ENCODE measurements at regions not wholly inside any gene's neighbourhood (a gene's known extent, or its start where the extent isn't known, plus 50 kb on each side); places are given as distances from the start of the nearest gene placed in this dataset.

- Mint-ChIP-seq H3K4me3 (no peak overlapping the region), H3K4me1 (no peaks in the 10 kb centered on the region), H3K9me3 (ENCODE audit: insufficient read depth) (peaks cover 2% of the 10 kb centered on the region), H3K27me3 (no peaks in the 10 kb centered on the region), H3K27ac (no peak overlapping the region)
- H3K9me3 ChIP-seq (ENCODE audit: control extremely low read depth in 1 of 3, control insufficient read depth in 2 of 3, insufficient read depth in 1 of 3, low read length in 2 of 3) = no peaks in the 10 kb centered on the region
- no peak overlapping the region for H3K4me3 ChIP-seq (ENCODE audit: control extremely low read depth in 1 of 5, extremely low read depth in 1 of 5, insufficient read depth in 1 of 5, low read depth in 2 of 5, low read length in 4 of 5)
- CTCF ChIA-PET = no interaction called here
- no peaks in the 10 kb centered on the region for H4K20me1 ChIP-seq (ENCODE audit: control insufficient read depth, insufficient read depth, low read length, poor library complexity, severe bottlenecking)
- intact Hi-C loops (cut with micrococcal nuclease) = no loop called here
- H2AFZ ChIP-seq (ENCODE audit: insufficient read depth, low read depth, low read length, poor library complexity, severe bottlenecking) = no peak overlapping the region
- TF ChIP-seq, protein P1, sequence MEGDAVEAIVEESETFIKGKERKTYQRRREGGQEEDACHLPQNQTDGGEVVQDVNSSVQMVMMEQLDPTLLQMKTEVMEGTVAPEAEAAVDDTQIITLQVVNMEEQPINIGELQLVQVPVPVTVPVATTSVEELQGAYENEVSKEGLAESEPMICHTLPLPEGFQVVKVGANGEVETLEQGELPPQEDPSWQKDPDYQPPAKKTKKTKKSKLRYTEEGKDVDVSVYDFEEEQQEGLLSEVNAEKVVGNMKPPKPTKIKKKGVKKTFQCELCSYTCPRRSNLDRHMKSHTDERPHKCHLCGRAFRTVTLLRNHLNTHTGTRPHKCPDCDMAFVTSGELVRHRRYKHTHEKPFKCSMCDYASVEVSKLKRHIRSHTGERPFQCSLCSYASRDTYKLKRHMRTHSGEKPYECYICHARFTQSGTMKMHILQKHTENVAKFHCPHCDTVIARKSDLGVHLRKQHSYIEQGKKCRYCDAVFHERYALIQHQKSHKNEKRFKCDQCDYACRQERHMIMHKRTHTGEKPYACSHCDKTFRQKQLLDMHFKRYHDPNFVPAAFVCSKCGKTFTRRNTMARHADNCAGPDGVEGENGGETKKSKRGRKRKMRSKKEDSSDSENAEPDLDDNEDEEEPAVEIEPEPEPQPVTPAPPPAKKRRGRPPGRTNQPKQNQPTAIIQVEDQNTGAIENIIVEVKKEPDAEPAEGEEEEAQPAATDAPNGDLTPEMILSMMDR (IDR thresholded peaks at IDR 0.05) = no peak
- no peak for TF ChIP-seq EZH2 (IDR thresholded peaks at IDR 0.05; ENCODE audit: borderline replicate concordance, insufficient read depth, low read depth, low read length, poor library complexity, severe bottlenecking)
- H3K27me3 ChIP-seq (replicated peaks in 1 of 4; ENCODE audit: control extremely low read depth in 1 of 4, control insufficient read depth in 3 of 4, insufficient read depth in 4 of 4, low read length in 3 of 4) = no peaks in the 10 kb centered on the region
- H3K4me2 ChIP-seq (replicated peaks; ENCODE audit: low read depth, low read length, poor library complexity, severe bottlenecking) = no peak overlapping the region
- H3K36me3 ChIP-seq (replicated peaks in 1 of 2; ENCODE audit: control extremely low read depth in 1 of 2, control insufficient read depth in 1 of 2, extremely low read depth in 1 of 2, insufficient read depth in 2 of 2, low read length in 1 of 2) = no peaks in the 10 kb centered on the region
- WGBS (ENCODE audit: insufficient coverage) = no CpG with 5 or more reads among the region's 2 CpGs
- no peak overlapping the region for H3K27ac ChIP-seq (ENCODE audit: low read length in 2 of 2)
- H3K79me2 ChIP-seq (ENCODE audit: control insufficient read depth, insufficient read depth, low read length) = no peaks in the 10 kb centered on the region
- no peak overlapping the region for H3K9ac ChIP-seq (ENCODE audit: low read length)
- DNase-seq = no peak
- POLR2A ChIA-PET = no interaction called here
- ATAC-seq (ENCODE audit: low read depth) = no peak
- H3K4me1 ChIP-seq (ENCODE audit: control insufficient read depth in 2 of 2, insufficient read depth in 2 of 2, low read length in 2 of 2) = no peaks in the 10 kb centered on the region
These were observed 142.8 kb upstream of the ROBO2 start for GRCh38 chr3:76897076-76897475.

GRCh38 chr3:76900596-76900995 lies 139.3 kb upstream of the ROBO2 start:
- H3K27me3 Mint-ChIP-seq = no peaks in the 10 kb centered on the region
- ChIA-PET CTCF (no interaction called here), POLR2A (no interaction called here)
- no peaks in the 10 kb centered on the region for H3K4me1 ChIP-seq (ENCODE audit: control insufficient read depth in 2 of 2, insufficient read depth in 2 of 2, low read length in 2 of 2)
- DNase-seq (no peak), ATAC-seq (ENCODE audit: low read depth) (no peak)
- no peaks in the 10 kb centered on the region for H3K36me3 ChIP-seq (replicated peaks in 1 of 2; ENCODE audit: control extremely low read depth in 1 of 2, control insufficient read depth in 1 of 2, extremely low read depth in 1 of 2, insufficient read depth in 2 of 2, low read length in 1 of 2)
- no peaks in the 10 kb centered on the region for H3K9me3 ChIP-seq (ENCODE audit: control extremely low read depth in 1 of 3, control insufficient read depth in 2 of 3, insufficient read depth in 1 of 3, low read length in 2 of 3)
- peaks cover 4% of the 10 kb centered on the region for H3K9me3 Mint-ChIP-seq (ENCODE audit: insufficient read depth)
- no peaks in the 10 kb centered on the region for H3K27me3 ChIP-seq (replicated peaks in 1 of 4; ENCODE audit: control extremely low read depth in 1 of 4, control insufficient read depth in 3 of 4, insufficient read depth in 4 of 4, low read length in 3 of 4)
- H3K4me3 ChIP-seq (ENCODE audit: control extremely low read depth in 1 of 5, extremely low read depth in 1 of 5, insufficient read depth in 1 of 5, low read depth in 2 of 5, low read length in 4 of 5) = no peak overlapping the region
- no peak overlapping the region for H3K4me3 Mint-ChIP-seq
- no peak for TF ChIP-seq EZH2 (IDR thresholded peaks at IDR 0.05; ENCODE audit: borderline replicate concordance, insufficient read depth, low read depth, low read length, poor library complexity, severe bottlenecking)
- TF ChIP-seq, protein P1 (IDR thresholded peaks at IDR 0.05) = no peak
- H3K4me1 Mint-ChIP-seq = no peaks in the 10 kb centered on the region
- no peak overlapping the region for H3K27ac ChIP-seq (ENCODE audit: low read length in 2 of 2)
- no peak overlapping the region for H2AFZ ChIP-seq (ENCODE audit: insufficient read depth, low read depth, low read length, poor library complexity, severe bottlenecking)
- intact Hi-C loops (cut with micrococcal nuclease) = no loop called here
- no peaks in the 10 kb centered on the region for H3K79me2 ChIP-seq (ENCODE audit: control insufficient read depth, insufficient read depth, low read length)
- no peaks in the 10 kb centered on the region for H4K20me1 ChIP-seq (ENCODE audit: control insufficient read depth, insufficient read depth, low read length, poor library complexity, severe bottlenecking)
- no peak overlapping the region for H3K4me2 ChIP-seq (replicated peaks; ENCODE audit: low read depth, low read length, poor library complexity, severe bottlenecking)
- H3K9ac ChIP-seq (ENCODE audit: low read length) = no peak overlapping the region
- no CpG with 5 or more reads among the region's 2 CpGs for WGBS (ENCODE audit: insufficient coverage)
- no peak overlapping the region for H3K27ac Mint-ChIP-seq
